ENCODE measurements at regions not wholly inside any gene's neighbourhood (a gene's known extent, or its start where the extent isn't known, plus 50 kb on each side); places are given as distances from the start of the nearest gene placed in this dataset.

DNA sequence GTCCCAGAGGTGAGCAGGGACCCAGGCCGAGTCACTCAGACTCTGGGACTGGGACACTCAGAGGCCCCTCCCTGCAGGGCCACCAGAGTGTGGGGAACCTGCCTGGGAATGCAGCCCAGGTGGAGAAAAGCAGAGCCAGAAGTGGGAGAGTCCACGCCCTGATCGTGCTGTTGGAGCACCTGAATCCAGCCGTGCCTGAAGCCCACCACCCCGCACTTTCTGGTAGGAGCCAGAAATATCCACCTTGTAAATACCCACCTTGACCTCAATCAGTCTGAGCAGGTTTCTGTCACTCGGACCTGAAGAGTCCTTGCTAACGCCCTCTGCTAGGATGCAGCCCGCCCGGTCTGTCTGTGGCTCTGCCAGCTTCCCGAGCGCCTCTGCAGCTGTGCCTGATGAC is 86.7 kb downstream of the PDGFA start:
- TF ChIP-seq CTCF (IDR thresholded peaks at IDR 0.05; ENCODE audit: low read length, missing control alignments): no peak
- H3K4me3 ChIP-seq (replicated peaks; ENCODE audit: low read depth, low read length): no peak overlapping the region
- no peak for DNase-seq (ENCODE audit: low read depth)

DNA sequence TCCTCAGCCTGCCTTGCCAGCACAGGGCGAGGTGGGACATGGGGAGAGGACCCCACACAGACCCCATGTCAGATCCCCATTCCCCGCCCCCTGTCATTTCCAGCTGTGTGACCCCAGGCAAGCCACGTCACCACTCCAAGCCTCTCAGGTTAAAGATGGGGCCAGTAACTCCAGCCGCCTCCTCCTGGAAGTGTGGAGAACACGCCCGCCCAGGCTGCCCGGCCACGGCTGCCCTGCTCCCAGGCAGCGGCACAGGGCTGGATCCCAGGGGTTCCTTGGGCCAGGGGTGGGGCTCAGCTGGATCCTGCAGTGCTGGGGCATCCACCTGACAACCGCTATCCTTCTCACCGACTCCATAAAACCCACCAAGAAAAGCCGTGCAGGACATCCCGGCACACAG is 86.1 kb downstream of the PDGFA start:
- no peak for DNase-seq (ENCODE audit: low read depth)
- no peak for TF ChIP-seq CTCF (IDR thresholded peaks at IDR 0.05; ENCODE audit: low read length, missing control alignments)
- no peak overlapping the region for H3K4me3 ChIP-seq (replicated peaks; ENCODE audit: low read depth, low read length)

DNA sequence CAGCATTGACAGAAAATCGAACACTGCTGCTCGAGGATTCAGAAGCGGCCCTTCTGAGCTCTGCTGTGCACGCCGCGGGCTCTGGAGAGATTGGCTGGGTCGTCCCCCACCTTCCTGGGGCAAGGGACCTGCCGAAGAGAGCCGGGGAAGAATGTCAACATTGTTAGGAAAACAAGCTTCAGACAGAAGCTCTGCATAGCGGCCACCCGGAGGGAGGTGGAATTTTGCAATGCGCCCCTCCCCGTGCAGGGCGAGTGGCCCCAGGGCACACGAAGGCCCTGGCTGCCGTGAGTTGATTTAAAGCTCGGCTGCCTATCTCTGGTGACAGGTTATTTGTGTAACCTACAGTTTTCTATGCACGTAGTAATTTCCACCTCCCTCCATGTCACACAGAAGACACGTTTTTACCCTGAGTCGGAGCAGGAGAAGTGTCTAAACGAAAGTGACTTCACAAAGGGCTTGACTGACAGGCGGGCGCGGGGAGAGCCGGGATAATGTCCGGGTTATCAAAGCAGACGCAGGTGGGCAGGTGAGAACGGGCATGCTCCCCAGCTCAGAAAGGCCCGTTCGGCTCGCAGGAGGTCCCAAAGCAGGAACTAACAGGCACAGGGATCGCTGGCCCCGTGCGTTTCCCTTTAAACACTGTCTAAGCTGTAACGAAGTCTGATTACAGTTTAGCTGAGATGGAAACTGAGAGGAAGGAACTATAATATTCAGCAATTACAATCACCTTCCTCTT is 84.6 kb downstream of the PDGFA start:
- DNase-seq (ENCODE audit: low read depth): no peak
- no peak overlapping the region for H3K4me3 ChIP-seq (replicated peaks; ENCODE audit: low read depth, low read length)
- TF ChIP-seq CTCF (IDR thresholded peaks at IDR 0.05; ENCODE audit: low read length, missing control alignments): no peak

- no peak for TF ChIP-seq CTCF (IDR thresholded peaks at IDR 0.05; ENCODE audit: low read length, missing control alignments)
- H3K4me3 ChIP-seq (replicated peaks; ENCODE audit: low read depth, low read length): no peak overlapping the region
- no peak for DNase-seq (ENCODE audit: low read depth)
Measured at GRCh38 chr7:435630-436366, 83.8 kb downstream of the PDGFA start.

- DNase-seq (ENCODE audit: low read depth): no peak
- H3K4me3 ChIP-seq (replicated peaks; ENCODE audit: low read depth, low read length): no peak overlapping the region
- TF ChIP-seq CTCF (IDR thresholded peaks at IDR 0.05; ENCODE audit: low read length, missing control alignments): no peak
Measured at GRCh38 chr7:436367-437128, 83.1 kb downstream of the PDGFA start.

- no peak overlapping the region for H3K4me3 ChIP-seq (replicated peaks; ENCODE audit: low read depth, low read length)
- no peak for TF ChIP-seq CTCF (IDR thresholded peaks at IDR 0.05; ENCODE audit: low read length, missing control alignments)
- no peak for DNase-seq (ENCODE audit: low read depth)
Measured at GRCh38 chr7:437329-438251, 82.1 kb downstream of the PDGFA start.

Data from fibroblast of pulmonary artery (primary cell).